ENCODE measurements at regions not wholly inside any gene's neighbourhood (a gene's known extent, or its start where the extent isn't known, plus 50 kb on each side); places are given as distances from the start of the nearest gene placed in this dataset.

DNA sequence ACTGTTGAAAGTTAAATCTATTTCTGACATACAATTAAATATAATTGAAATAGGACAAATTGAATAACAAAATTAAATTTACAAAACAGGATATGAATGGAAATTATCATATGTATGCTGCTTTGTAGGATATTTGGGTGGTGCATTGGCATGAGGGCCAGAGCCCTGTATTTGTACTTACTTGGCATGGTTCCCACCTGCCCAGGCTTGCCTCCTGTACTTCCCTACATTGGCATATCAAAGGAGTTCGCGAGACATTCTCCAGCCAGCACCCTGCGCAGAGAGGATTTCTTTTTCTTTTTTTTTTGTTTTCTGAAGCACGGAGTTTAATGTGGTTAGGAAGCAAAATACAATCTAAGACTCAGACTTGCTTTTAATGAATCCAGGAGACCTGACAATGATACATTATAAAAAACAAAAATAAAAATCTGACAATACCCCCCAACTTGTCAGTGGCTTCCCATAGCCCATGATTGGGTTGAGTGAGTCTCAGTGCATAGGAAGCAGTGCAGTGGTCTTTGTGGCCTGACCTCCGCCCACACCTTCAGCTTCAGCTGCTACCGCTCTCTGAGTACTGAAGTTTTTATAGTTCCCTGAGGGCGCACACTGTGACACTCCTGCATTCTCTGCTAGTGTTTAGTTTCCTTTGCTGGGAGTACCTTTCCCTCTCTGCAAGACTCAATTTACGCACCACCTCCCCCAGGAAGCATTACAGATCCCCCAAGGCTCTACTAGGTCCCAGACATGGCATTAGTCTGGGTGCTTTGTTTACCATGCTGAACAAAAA is 440.8 kb downstream of the UTRN start:
- TF ChIP-seq, protein P1, sequence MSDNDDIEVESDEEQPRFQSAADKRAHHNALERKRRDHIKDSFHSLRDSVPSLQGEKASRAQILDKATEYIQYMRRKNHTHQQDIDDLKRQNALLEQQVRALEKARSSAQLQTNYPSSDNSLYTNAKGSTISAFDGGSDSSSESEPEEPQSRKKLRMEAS (IDR thresholded peaks at IDR 0.05): no peak
- TF ChIP-seq, protein P2, sequence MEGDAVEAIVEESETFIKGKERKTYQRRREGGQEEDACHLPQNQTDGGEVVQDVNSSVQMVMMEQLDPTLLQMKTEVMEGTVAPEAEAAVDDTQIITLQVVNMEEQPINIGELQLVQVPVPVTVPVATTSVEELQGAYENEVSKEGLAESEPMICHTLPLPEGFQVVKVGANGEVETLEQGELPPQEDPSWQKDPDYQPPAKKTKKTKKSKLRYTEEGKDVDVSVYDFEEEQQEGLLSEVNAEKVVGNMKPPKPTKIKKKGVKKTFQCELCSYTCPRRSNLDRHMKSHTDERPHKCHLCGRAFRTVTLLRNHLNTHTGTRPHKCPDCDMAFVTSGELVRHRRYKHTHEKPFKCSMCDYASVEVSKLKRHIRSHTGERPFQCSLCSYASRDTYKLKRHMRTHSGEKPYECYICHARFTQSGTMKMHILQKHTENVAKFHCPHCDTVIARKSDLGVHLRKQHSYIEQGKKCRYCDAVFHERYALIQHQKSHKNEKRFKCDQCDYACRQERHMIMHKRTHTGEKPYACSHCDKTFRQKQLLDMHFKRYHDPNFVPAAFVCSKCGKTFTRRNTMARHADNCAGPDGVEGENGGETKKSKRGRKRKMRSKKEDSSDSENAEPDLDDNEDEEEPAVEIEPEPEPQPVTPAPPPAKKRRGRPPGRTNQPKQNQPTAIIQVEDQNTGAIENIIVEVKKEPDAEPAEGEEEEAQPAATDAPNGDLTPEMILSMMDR (IDR thresholded peaks at IDR 0.05; ENCODE audit: low read depth, low read length, missing input control): no peak
- no peak for TF ChIP-seq SP1 (IDR thresholded peaks at IDR 0.05)

All from liver (tissue), 3 donors.